Coronary artery (tissue), 2 donors: ENCODE measurements at regions not wholly inside any gene's neighbourhood (a gene's known extent, or its start where the extent isn't known, plus 50 kb on each side); places are given as distances from the start of the nearest gene placed in this dataset.

Source experiments
- DNase-seq: peaks from one replicate; pipeline ENCODE4 v3.0.0-alpha.2; 2017; ENCODE audit warnings: low spot score
- H3K27ac ChIP-seq, 2 donors: fragments of 200-600 bp; sonication (generic); one replicate each; pipeline ENCODE4 v1.5.1; 2016 to 2019
- H3K4me3 ChIP-seq: fragments of 200-600 bp; sonication (generic); 2 replicates; pipeline ENCODE4 v1.5.1; 2016; ENCODE audit warnings: mild to moderate bottlenecking, moderate library complexity
- CTCF ChIP-seq: fragments of 200-600 bp; sonication (generic); IDR thresholded peaks from one replicate; pipeline ENCODE4 v1.5.1; 2019; ENCODE audit warnings: antibody characterized with exemption

GRCh38 chr19:5220866-5221265, 119.7 kb downstream of the PTPRS start:
- no peak for DNase-seq
- H3K4me3 ChIP-seq: no peak overlapping the region
- no peak for TF ChIP-seq CTCF
- no peak overlapping the region for H3K27ac ChIP-seq

- Histone ChIP-seq H3K4me3 (no peak overlapping the region), H3K27ac (no peak overlapping the region)
- TF ChIP-seq CTCF: no peak
- DNase-seq: no peak
Observed at GRCh38 chr19:5220361-5220760, 120.3 kb downstream of the PTPRS start.

- Histone ChIP-seq H3K27ac (no peak overlapping the region), H3K4me3 (no peak overlapping the region)
- DNase-seq: no peak
- TF ChIP-seq CTCF: no peak
Observed at GRCh38 chr19:5219551-5220304, 120.9 kb downstream of the PTPRS start.

- no peak overlapping the region for H3K27ac ChIP-seq
- TF ChIP-seq CTCF: no peak
- H3K4me3 ChIP-seq: no peak overlapping the region
- DNase-seq: no peak
Observed at GRCh38 chr19:5218963-5219530, 121.6 kb downstream of the PTPRS start.

- Histone ChIP-seq H3K27ac (no peak overlapping the region), H3K4me3 (no peak overlapping the region)
- DNase-seq: no peak
- TF ChIP-seq CTCF: no peak
Observed at GRCh38 chr19:5218255-5218855, 122.3 kb downstream of the PTPRS start.

- TF ChIP-seq CTCF: no peak
- H3K4me3 ChIP-seq: no peak overlapping the region
- no peak for DNase-seq
- no peak overlapping the region for H3K27ac ChIP-seq
Observed at GRCh38 chr19:5217171-5217570, 123.4 kb downstream of the PTPRS start.
